H9 (cell line): ENCODE measurements at regions not wholly inside any gene's neighbourhood (a gene's known extent, or its start where the extent isn't known, plus 50 kb on each side); places are given as distances from the start of the nearest gene placed in this dataset.

Experiments
- DNase-seq: peaks from one replicate; pipeline ENCODE4 v3.0.0-alpha.2; 2017
- H2AFZ ChIP-seq: one replicate; pipeline ENCODE4 v1.6.1; 2013; ENCODE audit warnings: mild to moderate bottlenecking, low read length, control low read depth, moderate library complexity
- H2AK5ac ChIP-seq: 2 replicates; pipeline ENCODE4 v1.6.1; 2013; ENCODE audit warnings: low read length, control low read depth, mixed read lengths; ENCODE audit not compliant: insufficient read length
- H2BK120ac ChIP-seq: one replicate; pipeline ENCODE4 v1.6.1; 2013; ENCODE audit warnings: low read depth, mild to moderate bottlenecking, low read length, control low read depth, inconsistent platforms; ENCODE audit not compliant: poor library complexity, severe bottlenecking
- H2BK12ac ChIP-seq: 2 replicates; pipeline ENCODE4 v1.6.1; 2013; ENCODE audit warnings: low read length, control low read depth, mixed read lengths, low read depth; ENCODE audit not compliant: insufficient read length
- H2BK15ac ChIP-seq: 2 replicates; pipeline ENCODE4 v1.6.1; 2013; ENCODE audit warnings: low read depth, low read length, control low read depth
- H2BK20ac ChIP-seq: one replicate; pipeline ENCODE4 v1.6.1; 2013; ENCODE audit warnings: low read depth, mild to moderate bottlenecking, low read length, control low read depth, inconsistent platforms; ENCODE audit not compliant: poor library complexity, severe bottlenecking
- H2BK5ac ChIP-seq: 2 replicates; pipeline ENCODE4 v1.6.1; 2013; ENCODE audit warnings: low read length, control low read depth, mixed read lengths; ENCODE audit not compliant: insufficient read length
- H3K14ac ChIP-seq: 2 replicates; pipeline ENCODE4 v1.6.1; 2013; ENCODE audit warnings: low read length, control low read depth; ENCODE audit not compliant: insufficient read depth
- H3K18ac ChIP-seq: 2 replicates; pipeline ENCODE4 v1.6.1; 2013; ENCODE audit warnings: low read depth, mild to moderate bottlenecking, mixed read lengths, low read length, control low read depth; ENCODE audit not compliant: insufficient read length
- H3K23ac ChIP-seq: 2 replicates; pipeline ENCODE4 v1.6.1; 2013; ENCODE audit warnings: low read length, control low read depth, mixed read lengths, low read depth; ENCODE audit not compliant: insufficient read length
- H3K23me2 ChIP-seq: 2 replicates; pipeline ENCODE4 v1.6.1; 2013; ENCODE audit warnings: low read depth, mild to moderate bottlenecking, mixed read lengths, low read length, control low read depth; ENCODE audit not compliant: insufficient read length, poor library complexity, severe bottlenecking
- H3K27ac ChIP-seq: 2 replicates; pipeline ENCODE4 v1.5.1; 2013; ENCODE audit warnings: low read length, control low read depth, mixed read lengths, low read depth; ENCODE audit not compliant: insufficient read length
- H3K27me3 ChIP-seq: 2 replicates; pipeline ENCODE4 v1.6.1; 2013; ENCODE audit warnings: low read length, control low read depth, inconsistent platforms; ENCODE audit not compliant: insufficient read depth
- H3K4ac ChIP-seq: 2 replicates; pipeline ENCODE4 v1.6.1; 2013; ENCODE audit warnings: low read depth, mild to moderate bottlenecking, control low read depth, inconsistent platforms, low read length, moderate library complexity
- H3K4me1 ChIP-seq: 2 replicates; pipeline ENCODE4 v1.6.1; 2013; ENCODE audit warnings: low read length, control low read depth, inconsistent platforms; ENCODE audit not compliant: insufficient read depth
- H3K4me2 ChIP-seq: 2 replicates; pipeline ENCODE4 v1.6.1; 2013; ENCODE audit warnings: low read length, control low read depth, mixed read lengths; ENCODE audit not compliant: insufficient read length, insufficient read depth
- H3K56ac ChIP-seq: 2 replicates; pipeline ENCODE4 v1.6.1; 2013; ENCODE audit warnings: low read depth, mild to moderate bottlenecking, mixed read lengths, low read length, control low read depth; ENCODE audit not compliant: insufficient read length
- H3K79me1 ChIP-seq: 2 replicates; pipeline ENCODE4 v1.6.1; 2013; ENCODE audit warnings: low read depth, mild to moderate bottlenecking, moderate library complexity, low read length, control low read depth, inconsistent platforms; ENCODE audit not compliant: insufficient read depth, poor library complexity, severe bottlenecking
- H3K79me2 ChIP-seq: 2 replicates; pipeline ENCODE4 v1.6.1; 2013; ENCODE audit warnings: low read length, control low read depth, inconsistent platforms; ENCODE audit not compliant: insufficient read depth
- H3K9ac ChIP-seq: 2 replicates; pipeline ENCODE4 v1.6.1; 2013; ENCODE audit warnings: low read length, control low read depth, mixed read lengths; ENCODE audit not compliant: insufficient read length; ENCODE audit errors: extremely low read depth
- H3K9me3 ChIP-seq: one replicate; pipeline ENCODE4 v1.6.1; 2013; ENCODE audit warnings: low read depth, low read length, inconsistent platforms; ENCODE audit not compliant: control insufficient read depth
- H3T11ph ChIP-seq: one replicate; pipeline ENCODE4 v1.6.1; 2013; ENCODE audit warnings: mild to moderate bottlenecking, low read length, control low read depth, inconsistent platforms
- H4K20me1 ChIP-seq: one replicate; pipeline ENCODE4 v1.6.1; 2013; ENCODE audit not compliant: control insufficient read depth, insufficient read length, insufficient read depth
- H4K5ac ChIP-seq: 2 replicates; pipeline ENCODE4 v1.6.1; 2013; ENCODE audit warnings: low read depth, mild to moderate bottlenecking, mixed read lengths, low read length, control low read depth; ENCODE audit not compliant: insufficient read length
- H4K8ac ChIP-seq: replicated peaks from 2 replicates; pipeline ENCODE4 v1.6.1; 2013; ENCODE audit warnings: low read length, control low read depth, mixed read lengths, low read depth; ENCODE audit not compliant: insufficient read length
- H4K91ac ChIP-seq: 2 replicates; pipeline ENCODE4 v1.6.1; 2013; ENCODE audit warnings: low read depth, mild to moderate bottlenecking, moderate library complexity, mixed read lengths, low read length, control low read depth; ENCODE audit not compliant: insufficient read length
- H3K27ac Mint-ChIP-seq, 3 experiments: 2 replicates in 2 of 3; 3 replicates in 1 of 3; pipeline ENCODE4 v1.8.0; 2020 to 2021; ENCODE audit warnings: mixed read lengths in 3 of 3, mild to moderate bottlenecking in 1 of 3, moderate library complexity in 1 of 3
- H3K27me3 Mint-ChIP-seq: 2 replicates; pipeline ENCODE4 v1.8.0; 2021; ENCODE audit warnings: low read depth, mild to moderate bottlenecking, moderate library complexity, mixed read lengths
- H3K36me3 Mint-ChIP-seq, 3 experiments: 2 replicates in 2 of 3; 3 replicates in 1 of 3; pipeline ENCODE4 v1.8.0; 2020 to 2021; ENCODE audit warnings: low read depth in 3 of 3, mixed read lengths in 3 of 3; ENCODE audit not compliant: insufficient read depth in 1 of 3
- H3K4me1 Mint-ChIP-seq, 2 experiments: 2 replicates each; pipeline ENCODE4 v1.8.0; 2020; ENCODE audit warnings: mixed read lengths in 2 of 2
- H3K4me3 Mint-ChIP-seq, 2 experiments: 2 replicates in 1 of 2; 3 replicates in 1 of 2; pipeline ENCODE4 v1.8.0; 2020 to 2021; ENCODE audit warnings: mild to moderate bottlenecking in 2 of 2, mixed read lengths in 2 of 2, moderate library complexity in 1 of 2
- H3K9me3 Mint-ChIP-seq, 2 experiments: 2 replicates in 1 of 2; 3 replicates in 1 of 2; pipeline ENCODE4 v1.8.0; 2020; ENCODE audit warnings: mild to moderate bottlenecking in 2 of 2, mixed read lengths in 2 of 2, moderate library complexity in 1 of 2
- CTCF ChIP-seq: fragments of 200-600 bp; sonication (generic); conservative IDR thresholded peaks from 3 replicates; pipeline ENCODE4 v1.8.0; 2021; ENCODE audit warnings: antibody characterized with exemption, mild to moderate bottlenecking
- WGBS: extraction: QIAGEN DNeasy Blood & Tissue Kit; methylation state at CpG from one replicate; pipeline ENCODE4 v1.1.7; 2013; ENCODE audit warnings: missing lambda C conversion rate, low lambda C conversion rate, mixed read lengths; ENCODE audit not compliant: insufficient read length; ENCODE audit errors: extremely low coverage; 5-methylcytosine and 5-hydroxymethylcytosine counted together

DNA sequence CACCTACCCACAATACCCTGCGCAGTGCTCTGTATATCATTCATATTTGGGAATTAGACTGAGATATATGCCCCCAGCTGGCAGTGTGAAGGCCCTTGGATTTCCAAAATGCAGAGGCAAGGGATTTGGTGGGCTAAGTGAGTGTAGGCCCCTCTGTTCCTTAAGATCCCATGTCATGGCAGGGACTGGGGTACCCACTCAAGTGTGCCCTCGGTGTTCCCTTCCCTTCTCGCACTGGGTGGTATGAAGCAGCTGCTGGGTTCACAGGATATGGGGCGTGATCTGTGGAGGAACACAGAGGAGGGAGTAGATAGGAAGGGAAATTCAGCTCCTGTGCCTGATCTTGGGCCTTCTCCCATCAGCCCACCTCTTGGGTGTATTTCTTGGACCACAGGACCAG lies 63.1 kb upstream of the VASH1 start:
- H3K23ac ChIP-seq, result no peak overlapping the region
- H3K18ac ChIP-seq, result no peak overlapping the region
- H3K14ac ChIP-seq, result no peak overlapping the region
- DNase-seq, result no peak
- no peak for TF ChIP-seq CTCF
- H2BK20ac ChIP-seq, result no peak overlapping the region
- H3K9ac ChIP-seq, result no peak overlapping the region
- Mint-ChIP-seq H3K27ac (no peak overlapping the region), H3K4me1 (no peaks in the 10 kb centered on the region; a peak in 1 of 4 replicates), H3K36me3 (no peaks in the 10 kb centered on the region), H3K4me3 (no peak overlapping the region), H3K9me3 (no peaks in the 10 kb centered on the region), H3K27me3 (peaks cover 3% of the 10 kb centered on the region; the same call in 1 of the 2 replicates)
- H3K4me1 ChIP-seq, result no peaks in the 10 kb centered on the region
- no peak overlapping the region for H4K91ac ChIP-seq
- H2BK15ac ChIP-seq, result no peak overlapping the region
- no CpG with 5 or more reads among the region's 4 CpGs for WGBS
- no peak overlapping the region for H2BK120ac ChIP-seq
- no peaks in the 10 kb centered on the region for H3K79me2 ChIP-seq
- H2AK5ac ChIP-seq, result no peak overlapping the region
- no peak overlapping the region for H3K27ac ChIP-seq
- no peak overlapping the region for H3K4ac ChIP-seq
- H2AFZ ChIP-seq, result no peak overlapping the region
- no peak overlapping the region for H3T11ph ChIP-seq
- H2BK12ac ChIP-seq, result no peak overlapping the region
- H3K56ac ChIP-seq, result no peak overlapping the region
- H3K9me3 ChIP-seq, result no peaks in the 10 kb centered on the region
- H3K4me2 ChIP-seq, result no peak overlapping the region
- H4K5ac ChIP-seq, result no peak overlapping the region
- no peak overlapping the region for H2BK5ac ChIP-seq
- H4K20me1 ChIP-seq, result no peaks in the 10 kb centered on the region
- no peaks in the 10 kb centered on the region for H3K27me3 ChIP-seq
- no peak overlapping the region for H4K8ac ChIP-seq
- no peaks in the 10 kb centered on the region for H3K23me2 ChIP-seq
- no peaks in the 10 kb centered on the region for H3K79me1 ChIP-seq
